ENCODE measurements at regions not wholly inside any gene's neighbourhood (a gene's known extent, or its start where the extent isn't known, plus 50 kb on each side); places are given as distances from the start of the nearest gene placed in this dataset.

- no peak overlapping the region for H3K4me3 ChIP-seq (ENCODE audit: control insufficient read depth in 2 of 3, extremely low read depth in 1 of 3, insufficient read depth in 2 of 3, low read depth in 1 of 3, low read length in 3 of 3)
- no peaks in the 10 kb centered on the region for H3K27me3 ChIP-seq (ENCODE audit: control insufficient read depth, extremely low read depth, insufficient read depth, low read length)
- no peak overlapping the region for H3K9ac ChIP-seq (ENCODE audit: control insufficient read depth, extremely low read depth, insufficient read depth, low read length)
- FAIRE-seq = no peak
- TF ChIP-seq EZH2 (IDR thresholded peaks at IDR 0.05; ENCODE audit: low read length) (no peak), CTCF (optimal IDR thresholded peaks at IDR 0.05 in 1 of 3, IDR thresholded peaks at IDR 0.05 in 1 of 3, conservative IDR thresholded peaks at IDR 0.05 in 1 of 3; ENCODE audit: extremely low read depth in 1 of 3, insufficient read depth in 2 of 3, low read length in 3 of 3) (no peak)
- no peaks in the 10 kb centered on the region for H4K20me1 ChIP-seq (ENCODE audit: control insufficient read depth, extremely low read depth, insufficient read depth, low read length)
- dilution Hi-C loops (cut with MboI; ENCODE audit: extremely low pct_ligation_motif_present, low sequenced_read_pairs) = no loop called here
- H2AFZ ChIP-seq (ENCODE audit: control insufficient read depth, low read length) = no peak overlapping the region
- DNase-seq (ENCODE audit: low read depth, low spot score) = no peak
- no peaks in the 10 kb centered on the region for H3K4me1 ChIP-seq (ENCODE audit: control insufficient read depth, extremely low read depth, insufficient read depth, low read length)
- no peaks in the 10 kb centered on the region for H3K9me3 ChIP-seq (ENCODE audit: control insufficient read depth, low read depth, low read length)
- no peaks in the 10 kb centered on the region for H3K9me1 ChIP-seq (ENCODE audit: control insufficient read depth, extremely low read depth, insufficient read depth, low read length)
- H3K4me2 ChIP-seq (ENCODE audit: control insufficient read depth, extremely low read depth, insufficient read depth, low read depth, low read length) = no peak overlapping the region
- H3K27ac ChIP-seq (ENCODE audit: control insufficient read depth, insufficient read depth, low read length) = no peak overlapping the region
- H3K79me2 ChIP-seq (ENCODE audit: control insufficient read depth, insufficient read depth, low read length) = no peaks in the 10 kb centered on the region
- no peaks in the 10 kb centered on the region for H3K36me3 ChIP-seq (ENCODE audit: control insufficient read depth in 2 of 2, extremely low read depth in 1 of 2, insufficient read depth in 2 of 2, low read length in 2 of 2)
Observed at GRCh38 chr13:22002893-22003292, 332.0 kb downstream of the FGF9 start.

- no peaks in the 10 kb centered on the region for H3K36me3 ChIP-seq (ENCODE audit: control insufficient read depth in 2 of 2, extremely low read depth in 1 of 2, insufficient read depth in 2 of 2, low read length in 2 of 2)
- no peaks in the 10 kb centered on the region for H3K27me3 ChIP-seq (ENCODE audit: control insufficient read depth, extremely low read depth, insufficient read depth, low read length)
- dilution Hi-C loops (cut with MboI; ENCODE audit: extremely low pct_ligation_motif_present, low sequenced_read_pairs) = no loop called here
- no peaks in the 10 kb centered on the region for H3K79me2 ChIP-seq (ENCODE audit: control insufficient read depth, insufficient read depth, low read length)
- DNase-seq (ENCODE audit: low read depth, low spot score) (no peak), FAIRE-seq (no peak)
- H4K20me1 ChIP-seq (ENCODE audit: control insufficient read depth, extremely low read depth, insufficient read depth, low read length) = no peaks in the 10 kb centered on the region
- TF ChIP-seq CTCF (optimal IDR thresholded peaks at IDR 0.05 in 1 of 3, IDR thresholded peaks at IDR 0.05 in 1 of 3, conservative IDR thresholded peaks at IDR 0.05 in 1 of 3; ENCODE audit: extremely low read depth in 1 of 3, insufficient read depth in 2 of 3, low read length in 3 of 3) = no peak
- no peak for TF ChIP-seq EZH2 (IDR thresholded peaks at IDR 0.05; ENCODE audit: low read length)
- no peak overlapping the region for H2AFZ ChIP-seq (ENCODE audit: control insufficient read depth, low read length)
- no peaks in the 10 kb centered on the region for H3K9me3 ChIP-seq (ENCODE audit: control insufficient read depth, low read depth, low read length)
- no peak overlapping the region for H3K4me2 ChIP-seq (ENCODE audit: control insufficient read depth, extremely low read depth, insufficient read depth, low read depth, low read length)
- no peak overlapping the region for H3K27ac ChIP-seq (ENCODE audit: control insufficient read depth, insufficient read depth, low read length)
- no peak overlapping the region for H3K9ac ChIP-seq (ENCODE audit: control insufficient read depth, extremely low read depth, insufficient read depth, low read length)
- peaks cover 1% of the 10 kb centered on the region for H3K4me1 ChIP-seq (ENCODE audit: control insufficient read depth, extremely low read depth, insufficient read depth, low read length)
- no peak overlapping the region for H3K4me3 ChIP-seq (ENCODE audit: control insufficient read depth in 2 of 3, extremely low read depth in 1 of 3, insufficient read depth in 2 of 3, low read depth in 1 of 3, low read length in 3 of 3)
- H3K9me1 ChIP-seq (ENCODE audit: control insufficient read depth, extremely low read depth, insufficient read depth, low read length) = no peaks in the 10 kb centered on the region
Observed at GRCh38 chr13:22009500-22009899, 338.6 kb downstream of the FGF9 start.

Measured in keratinocyte (primary cell).